AG04449 (cell line): ENCODE measurements at regions not wholly inside any gene's neighbourhood (a gene's known extent, or its start where the extent isn't known, plus 50 kb on each side); places are given as distances from the start of the nearest gene placed in this dataset.

ENCODE experiments used
- CTCF ChIA-PET: fragments of 350-600 bp; formaldehyde crosslinking; extraction: SDS; loops from one replicate; lab custom pipeline; 2021; ENCODE audit warnings: antibody characterized with exemption; lab: Yijun Ruan, JAX
- POLR2A ChIA-PET: fragments of 400-600, 350-600 bp; formaldehyde crosslinking; extraction: SDS; loops from one replicate; lab custom pipeline; 2020; ENCODE audit warnings: antibody characterized with exemption, inconsistent platforms; lab: Yijun Ruan, JAX
- DNase-seq: peaks from one replicate; pipeline ENCODE4 v3.0.0-alpha.2; 2010; ENCODE audit warnings: low read depth, low spot score
- H3K4me3 ChIP-seq: 2 replicates; pipeline ENCODE4 v1.5.1; 2011; ENCODE audit warnings: low read depth, mild to moderate bottlenecking, control low read depth, low read length
- TF ChIP-seq, protein P1 (sequence below): IDR thresholded peaks from one replicate; pipeline ENCODE4 v1.5.1; 2011; ENCODE audit warnings: mild to moderate bottlenecking, moderate library complexity, low read length, control low read depth, inconsistent platforms; ENCODE audit not compliant: insufficient read depth; ENCODE audit errors: missing control alignments

DNA sequence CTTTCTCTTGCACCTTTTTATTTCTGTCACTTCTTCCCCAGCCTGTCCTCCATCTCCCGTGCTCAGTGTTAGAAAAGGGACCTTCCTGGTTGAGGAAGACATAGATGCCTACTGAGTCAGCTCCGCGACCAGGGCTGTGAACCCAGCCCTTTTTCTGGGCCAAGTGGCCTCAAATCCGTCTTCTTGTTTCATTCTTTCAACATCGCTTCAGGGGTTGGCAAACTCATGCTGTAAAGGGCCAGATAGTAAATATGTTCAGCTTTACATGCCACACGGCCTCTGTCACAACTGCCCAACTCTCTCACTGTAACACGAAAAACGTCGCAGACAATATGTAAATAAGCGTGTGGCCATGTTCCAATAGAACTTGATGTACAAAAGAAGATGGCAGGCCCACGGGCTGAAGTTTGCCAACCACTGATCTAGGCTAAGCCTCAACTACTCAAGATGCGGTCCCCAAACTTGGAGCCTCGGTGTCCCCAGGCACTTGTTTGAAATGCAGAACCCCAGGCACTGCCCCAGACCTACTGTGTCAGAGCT lies 338.4 kb downstream of the MN1 start:
- ChIA-PET CTCF (interaction anchor here (4.8 kb wide), 1 partner anchor 10 kb away, joined by 29 read pairs; no protein-coding TSS in a partner anchor), POLR2A (no interaction called here)
- no peak for DNase-seq
- TF ChIP-seq, protein P1, sequence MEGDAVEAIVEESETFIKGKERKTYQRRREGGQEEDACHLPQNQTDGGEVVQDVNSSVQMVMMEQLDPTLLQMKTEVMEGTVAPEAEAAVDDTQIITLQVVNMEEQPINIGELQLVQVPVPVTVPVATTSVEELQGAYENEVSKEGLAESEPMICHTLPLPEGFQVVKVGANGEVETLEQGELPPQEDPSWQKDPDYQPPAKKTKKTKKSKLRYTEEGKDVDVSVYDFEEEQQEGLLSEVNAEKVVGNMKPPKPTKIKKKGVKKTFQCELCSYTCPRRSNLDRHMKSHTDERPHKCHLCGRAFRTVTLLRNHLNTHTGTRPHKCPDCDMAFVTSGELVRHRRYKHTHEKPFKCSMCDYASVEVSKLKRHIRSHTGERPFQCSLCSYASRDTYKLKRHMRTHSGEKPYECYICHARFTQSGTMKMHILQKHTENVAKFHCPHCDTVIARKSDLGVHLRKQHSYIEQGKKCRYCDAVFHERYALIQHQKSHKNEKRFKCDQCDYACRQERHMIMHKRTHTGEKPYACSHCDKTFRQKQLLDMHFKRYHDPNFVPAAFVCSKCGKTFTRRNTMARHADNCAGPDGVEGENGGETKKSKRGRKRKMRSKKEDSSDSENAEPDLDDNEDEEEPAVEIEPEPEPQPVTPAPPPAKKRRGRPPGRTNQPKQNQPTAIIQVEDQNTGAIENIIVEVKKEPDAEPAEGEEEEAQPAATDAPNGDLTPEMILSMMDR = no peak
- H3K4me3 ChIP-seq = no peak overlapping the region

DNA sequence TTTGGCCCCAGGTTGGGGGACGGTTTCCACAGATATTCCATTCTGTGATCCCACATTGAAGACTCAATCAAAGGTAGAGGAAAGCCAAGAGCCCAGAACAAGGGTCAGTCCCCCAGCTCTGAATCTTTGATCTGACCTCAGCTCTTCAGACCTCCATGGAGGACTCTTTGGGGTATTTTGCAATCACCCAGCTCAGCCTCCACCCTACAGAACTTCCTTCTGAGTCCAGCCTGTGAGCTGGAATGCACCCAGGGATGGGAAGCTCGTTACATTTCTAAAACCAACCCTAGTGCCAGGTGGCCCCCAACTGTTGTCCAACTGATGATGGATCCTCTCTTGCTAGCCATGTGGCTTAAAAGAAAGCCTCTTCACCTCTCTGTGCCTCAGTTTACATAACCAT lies 335.3 kb downstream of the MN1 start:
- CTCF ChIA-PET = no interaction called here
- TF ChIP-seq, protein P1 = no peak
- no peak for DNase-seq
- H3K4me3 ChIP-seq = no peak overlapping the region
- POLR2A ChIA-PET = no interaction called here

DNA sequence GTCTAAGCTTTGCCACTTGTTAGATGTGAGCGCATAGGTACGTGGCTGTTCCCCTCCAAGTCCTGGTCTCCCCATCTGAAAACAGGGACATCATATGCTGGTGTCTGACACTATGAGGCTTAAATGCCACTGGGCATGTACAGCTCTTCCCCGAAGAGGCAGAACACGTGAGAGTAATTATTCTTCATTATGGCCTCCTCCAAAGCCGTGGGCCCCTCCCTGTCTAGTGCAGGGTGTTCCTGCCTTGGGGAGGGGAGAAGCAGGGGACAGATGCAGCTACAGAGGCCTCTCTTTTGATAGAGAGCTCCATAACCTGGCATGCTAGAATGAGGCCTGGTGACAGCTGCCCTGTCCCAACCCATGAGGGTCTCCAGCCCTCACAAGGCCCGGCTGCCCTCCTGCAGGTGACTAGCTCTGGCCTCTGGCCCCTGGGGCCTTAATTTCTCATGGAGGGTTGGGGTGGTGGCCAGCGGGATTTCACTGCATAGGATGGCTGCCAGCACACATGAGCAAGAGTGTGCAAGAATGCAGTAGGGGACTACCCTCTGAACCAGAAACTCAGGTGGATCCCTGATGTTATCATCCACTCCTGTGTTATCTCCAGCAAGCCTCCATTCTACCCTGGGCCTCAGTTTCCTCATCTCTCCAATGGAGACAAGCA lies 334.6 kb downstream of the MN1 start:
- ChIA-PET CTCF (no interaction called here), POLR2A (interaction anchor here (1.0 kb wide), 1 partner anchor 9 kb away, joined by 3 read pairs; no protein-coding TSS in a partner anchor)
- no peak for DNase-seq
- TF ChIP-seq, protein P1 = no peak
- H3K4me3 ChIP-seq = no peak overlapping the region

DNA sequence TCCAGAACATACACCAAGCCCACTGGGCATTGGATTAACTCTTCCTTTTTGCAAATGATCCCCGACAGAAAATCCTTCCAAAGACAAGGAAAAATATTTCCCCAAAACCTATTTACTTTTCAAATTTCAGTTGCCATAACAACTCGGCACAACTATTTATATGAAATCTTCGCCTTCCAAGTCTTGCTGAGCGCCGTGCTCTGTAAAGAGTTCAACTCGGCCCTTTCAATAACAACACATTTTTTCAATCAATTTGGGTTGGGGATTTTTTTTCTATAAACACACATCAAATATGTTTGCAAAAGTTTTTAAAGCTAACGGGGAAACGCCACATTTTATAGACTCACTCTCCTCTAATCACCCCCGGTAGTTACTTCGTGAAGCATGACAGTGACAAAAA lies 333.8 kb downstream of the MN1 start:
- TF ChIP-seq, protein P1 = no peak
- no peak overlapping the region for H3K4me3 ChIP-seq
- ChIA-PET POLR2A (no interaction called here), CTCF (no interaction called here)
- DNase-seq = no peak

DNA sequence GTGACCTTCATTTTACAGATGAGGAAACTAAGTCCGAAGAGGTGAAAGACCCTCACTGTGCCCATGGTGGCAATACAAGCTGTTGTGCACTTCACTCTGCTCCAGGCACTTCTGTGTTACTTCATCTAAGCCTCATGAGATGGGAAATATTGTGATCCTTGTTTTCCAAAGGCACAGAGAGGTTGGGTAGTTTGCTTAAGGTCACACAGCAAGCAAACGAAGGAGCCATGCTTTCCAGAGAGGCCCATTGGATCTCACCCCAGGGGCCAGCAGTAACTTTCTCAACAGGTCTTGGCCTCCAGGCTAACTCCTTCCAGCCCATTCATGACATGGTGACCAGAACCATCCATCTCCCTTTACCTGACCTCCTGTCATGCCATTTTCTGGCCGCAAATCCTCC lies 332.8 kb downstream of the MN1 start:
- no peak for DNase-seq
- H3K4me3 ChIP-seq = no peak overlapping the region
- POLR2A ChIA-PET = no interaction called here
- TF ChIP-seq, protein P1 = no peak
- CTCF ChIA-PET = no interaction called here

DNA sequence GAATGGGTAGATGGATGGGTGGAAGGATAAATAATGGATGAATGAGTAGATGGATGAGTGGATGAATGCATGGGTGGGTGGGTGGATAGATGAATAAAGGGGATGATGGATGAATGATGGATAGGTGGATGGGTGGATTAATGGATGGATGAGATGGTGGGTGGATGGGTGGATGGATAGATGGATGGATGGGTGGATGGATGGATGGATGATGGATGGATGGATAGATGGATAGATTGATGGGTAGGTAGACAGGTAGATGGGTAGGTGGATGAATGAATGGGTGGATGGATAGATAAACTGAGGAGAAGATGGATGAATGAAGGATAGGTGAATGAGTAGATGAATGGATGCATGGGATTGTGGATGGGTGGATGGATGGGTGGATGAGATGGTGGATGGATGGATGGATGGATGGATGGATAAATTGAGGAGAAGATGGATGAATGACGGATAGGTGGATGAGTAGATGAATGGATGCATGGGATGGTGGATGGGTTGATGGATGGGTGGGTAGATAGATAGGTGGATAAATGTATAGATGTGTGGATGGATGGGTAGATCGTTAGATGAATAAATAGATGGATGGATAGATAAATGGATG lies 331.3 kb downstream of the MN1 start:
- DNase-seq = no peak
- TF ChIP-seq, protein P1 = no peak
- ChIA-PET CTCF (interaction anchor here (0.6 kb wide), 1 partner anchor 9 kb away, joined by 3 read pairs; no protein-coding TSS in a partner anchor), POLR2A (no interaction called here)
- H3K4me3 ChIP-seq = no peak overlapping the region
